G401 (cell line): ENCODE measurements at regions not wholly inside any gene's neighbourhood (a gene's known extent, or its start where the extent isn't known, plus 50 kb on each side); places are given as distances from the start of the nearest gene placed in this dataset.
A peak's percentile ranks its signal among the peaks of the same experiment; 100 is the strongest.
"Not testable (repeated sequence)": the region's sequence is repeated elsewhere in the genome, so short reads cannot be mapped to it uniquely, and the experiment has no call there.

ENCODE experiments used
- DNase-seq: peaks from one replicate; pipeline ENCODE4 v3.0.0-alpha.2; 2015; ENCODE audit warnings: low spot score
- in situ Hi-C: cut with HindIII; loops from 2 replicates; pipeline ENCODE4 v1.10.0; 2016; ENCODE audit warnings: low sequenced_read_pairs, mixed read lengths

DNA sequence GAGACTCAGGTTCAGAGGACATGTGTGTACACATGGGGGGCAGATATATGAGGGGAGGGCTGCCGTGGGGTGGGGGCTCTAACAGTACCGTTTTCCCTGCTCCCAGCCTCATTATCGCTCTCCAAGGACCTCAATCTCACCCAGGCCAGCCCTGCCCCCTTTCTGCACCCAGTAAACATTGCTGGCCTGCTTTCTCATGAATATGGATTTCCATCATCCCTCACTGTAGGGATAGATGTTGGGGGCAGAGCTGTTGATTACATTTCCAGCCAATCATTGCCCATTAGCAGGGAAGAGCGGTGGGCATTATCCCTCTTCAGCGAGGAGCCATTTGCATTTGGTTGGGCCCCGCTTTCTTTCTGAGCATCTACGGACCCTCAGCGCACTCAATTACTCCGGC, 273.8 kb downstream of the RPS6KC1 start:
- no peak for DNase-seq
- in situ Hi-C loops = no loop called here

DNA sequence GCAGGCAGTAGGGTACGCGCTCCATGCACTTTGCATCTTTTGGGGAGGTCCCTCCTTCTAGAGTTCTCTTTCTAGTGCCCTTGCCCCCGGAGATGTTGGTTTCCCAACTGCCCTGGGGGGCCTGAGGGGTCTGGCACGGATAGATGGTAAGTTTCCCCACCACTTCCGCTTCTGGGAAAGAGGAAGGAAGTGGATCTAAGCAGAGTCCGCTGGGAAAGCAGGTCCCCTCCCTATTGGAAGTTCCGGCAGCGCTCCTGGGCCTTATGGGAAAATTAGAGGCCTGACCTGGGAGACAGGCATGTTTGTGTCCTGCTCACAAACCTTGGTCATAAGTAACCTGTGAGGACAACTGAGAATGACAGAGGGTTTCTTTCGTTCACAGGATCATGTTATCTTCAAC, 274.4 kb downstream of the RPS6KC1 start:
- in situ Hi-C loops = no loop called here
- DNase-seq = no peak

DNA sequence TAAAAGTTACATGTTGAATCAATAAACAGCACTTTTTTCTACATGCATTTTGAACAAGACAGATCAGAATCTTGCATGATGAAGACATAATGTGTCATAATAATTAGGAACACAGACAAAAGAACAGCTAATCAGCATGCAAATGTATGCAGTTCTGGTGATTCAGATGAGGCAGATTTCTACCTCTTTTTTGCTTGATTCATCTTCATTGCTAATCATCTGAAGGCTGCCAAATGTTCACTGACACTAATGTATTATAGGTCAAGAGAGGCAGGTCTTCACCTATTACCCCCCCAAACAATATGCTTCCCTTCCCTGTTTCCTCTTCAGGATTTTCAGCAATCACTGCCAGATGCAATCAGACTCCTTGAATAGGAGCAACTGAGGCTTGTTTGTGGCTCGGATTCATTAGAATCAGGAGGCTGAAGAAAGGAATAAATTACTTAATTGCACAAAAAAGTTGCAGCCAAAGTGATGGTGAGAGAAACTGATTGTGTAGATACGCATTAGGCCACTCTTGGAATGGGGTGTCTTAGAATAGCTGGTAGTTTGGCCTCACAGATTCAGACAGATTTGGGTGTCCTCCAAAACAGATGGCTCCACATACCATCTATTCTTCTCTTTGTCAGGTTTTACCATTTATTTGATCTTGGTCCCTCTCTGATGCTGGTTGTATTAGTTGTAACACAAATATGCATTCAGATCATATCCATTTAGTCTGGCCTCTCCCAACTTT, 275.4 kb downstream of the RPS6KC1 start:
- in situ Hi-C loops = no loop called here
- DNase-seq = peak; percentile 53

GRCh38 chr1:213327017-213327667, 276.1 kb downstream of the RPS6KC1 start:
- in situ Hi-C loops = no loop called here
- DNase-seq = no peak

GRCh38 chr1:213329406-213330008, 278.5 kb downstream of the RPS6KC1 start:
- no peak for DNase-seq
- in situ Hi-C loops = no loop called here

DNA sequence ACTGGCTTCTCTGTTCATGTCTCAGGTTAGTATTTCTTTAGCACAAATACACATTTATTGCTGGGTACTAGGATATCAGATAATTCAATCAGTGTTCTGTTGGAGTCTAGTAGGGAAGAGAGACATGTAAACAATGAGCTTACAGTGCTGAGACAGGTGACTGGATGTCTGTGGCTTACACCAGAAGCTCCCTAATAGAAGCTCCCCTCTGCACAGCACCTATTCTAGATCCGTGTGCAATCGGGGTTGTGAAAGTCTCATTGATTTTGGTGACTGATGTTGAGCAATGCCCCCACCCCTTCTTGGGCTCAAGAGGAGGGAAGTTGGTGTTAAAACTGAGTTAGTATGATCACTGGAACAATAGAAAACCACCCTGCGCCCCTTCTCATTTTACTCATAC, 279.2 kb downstream of the RPS6KC1 start:
- in situ Hi-C loops = no loop called here
- no peak for DNase-seq

GRCh38 chr1:213331631-213332175, 280.7 kb downstream of the RPS6KC1 start:
- DNase-seq = no peak
- in situ Hi-C loops = no loop called here

DNA sequence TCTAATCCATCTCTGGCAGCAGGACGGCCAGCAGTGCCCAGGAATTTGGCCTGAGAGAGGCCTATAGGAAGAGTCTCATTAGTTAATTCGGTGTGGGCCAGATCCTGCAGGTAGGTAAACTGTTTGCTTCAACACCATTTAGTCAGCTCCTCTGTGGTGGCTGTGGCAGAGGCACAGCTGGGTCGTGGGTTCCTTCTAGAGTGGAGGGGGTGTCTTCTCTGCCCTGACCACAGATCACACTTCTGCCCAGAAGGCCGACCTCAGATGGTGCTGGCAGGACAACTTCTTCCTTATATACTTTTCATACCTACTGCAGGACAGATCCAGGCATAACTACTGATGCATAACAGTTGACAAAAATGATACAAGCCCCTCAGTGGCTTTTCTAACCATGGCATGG, 281.4 kb downstream of the RPS6KC1 start:
- in situ Hi-C loops = no loop called here

GRCh38 chr1:213333121-213333520, 282.1 kb downstream of the RPS6KC1 start:
- no peak for DNase-seq
- in situ Hi-C loops = no loop called here

More for the DNA sequence above, 281.4 kb downstream of the RPS6KC1 start:
- no peak for DNase-seq

DNA sequence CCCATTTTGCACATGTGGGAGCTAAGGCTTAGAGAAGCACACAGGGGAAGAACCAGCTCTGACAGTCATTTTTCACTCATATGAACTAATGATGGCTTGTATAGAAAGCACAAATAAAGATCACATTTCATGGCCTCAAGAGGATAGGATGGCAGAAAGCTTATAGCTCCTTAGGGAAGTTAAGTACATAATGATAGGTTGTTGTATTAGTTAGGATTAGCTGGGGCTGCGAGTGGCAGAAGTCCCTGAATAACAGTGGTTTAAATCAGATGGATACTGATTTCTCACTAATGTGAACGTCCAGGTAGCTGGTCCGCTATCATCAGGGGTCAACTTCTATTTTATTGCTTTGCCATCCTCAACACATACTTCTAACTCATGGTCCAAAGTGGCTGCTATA, 284.0 kb downstream of the RPS6KC1 start:
- in situ Hi-C loops = no loop called here
- DNase-seq = no peak

DNA sequence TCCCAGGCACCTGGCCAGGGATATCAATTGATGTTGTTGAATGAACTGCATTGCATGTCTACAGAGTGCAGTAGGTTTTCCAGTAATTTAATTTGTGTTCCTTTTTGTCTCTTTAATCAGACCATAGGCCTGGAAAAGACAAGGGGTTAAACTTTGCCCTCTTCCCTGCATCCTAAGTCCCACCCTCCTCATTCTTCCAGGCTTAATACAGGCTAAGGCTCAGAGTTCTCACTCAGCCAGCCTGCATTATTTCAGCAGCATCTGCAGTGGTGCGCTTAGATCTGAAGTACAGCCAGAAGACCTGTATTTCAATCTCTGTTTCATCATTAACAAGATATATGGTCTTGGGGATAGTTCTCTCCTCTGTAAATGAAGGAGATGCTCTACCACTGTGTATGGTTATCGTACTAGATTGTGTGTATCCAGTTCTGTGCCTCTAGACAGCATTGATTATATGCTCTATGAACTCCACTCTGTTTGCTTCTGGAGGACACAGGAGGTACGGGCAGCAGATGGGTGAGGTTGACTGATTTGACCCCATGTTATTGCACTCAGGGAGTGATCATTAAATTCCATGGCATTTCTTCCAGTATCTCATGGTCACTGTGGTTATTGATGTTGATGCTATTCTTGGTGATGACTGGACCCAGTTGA, 286.1 kb downstream of the RPS6KC1 start:
- DNase-seq = no peak
- in situ Hi-C loops = no loop called here

DNA sequence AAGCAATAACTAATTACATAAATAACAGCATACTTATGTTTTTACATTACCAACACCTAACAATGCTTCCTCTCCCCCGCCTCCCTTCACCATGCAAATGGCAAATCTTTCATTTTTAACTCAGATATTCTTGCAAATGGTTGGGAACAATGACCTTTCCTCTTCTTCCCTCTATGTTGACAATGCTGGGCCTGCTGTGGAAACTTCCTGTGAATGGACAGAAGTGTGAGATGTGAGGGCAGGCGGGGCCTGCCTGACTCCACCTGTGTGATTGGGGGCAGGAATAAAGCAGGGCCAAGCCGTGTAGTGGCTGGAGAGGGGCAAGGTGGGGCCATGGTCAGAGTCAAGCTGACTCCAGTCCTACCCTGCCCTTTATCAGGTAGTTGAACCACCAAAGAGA, 289.6 kb downstream of the RPS6KC1 start:
- DNase-seq = no peak
- in situ Hi-C loops = no loop called here

DNA sequence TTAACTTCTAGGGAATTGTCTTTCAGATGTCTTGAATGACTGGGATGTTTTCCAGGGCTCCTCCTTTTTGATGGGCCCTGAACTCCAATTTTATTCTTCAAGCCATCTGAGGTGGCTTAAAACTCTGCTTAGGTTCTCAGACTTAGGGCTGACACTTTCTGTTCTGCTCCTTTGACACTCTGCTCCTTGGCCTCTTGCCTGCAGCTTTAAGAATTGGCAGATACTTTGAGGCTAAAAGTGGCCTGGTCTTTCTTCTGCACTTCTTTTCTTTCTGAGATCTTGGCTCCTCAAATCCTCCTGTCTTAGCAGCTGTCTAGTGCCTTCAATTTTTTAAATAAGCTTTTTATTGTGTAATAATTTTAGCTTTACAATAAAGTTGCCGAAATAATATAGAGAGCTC, 294.6 kb downstream of the RPS6KC1 start:
- no peak for DNase-seq
- in situ Hi-C loops = no loop called here

DNA sequence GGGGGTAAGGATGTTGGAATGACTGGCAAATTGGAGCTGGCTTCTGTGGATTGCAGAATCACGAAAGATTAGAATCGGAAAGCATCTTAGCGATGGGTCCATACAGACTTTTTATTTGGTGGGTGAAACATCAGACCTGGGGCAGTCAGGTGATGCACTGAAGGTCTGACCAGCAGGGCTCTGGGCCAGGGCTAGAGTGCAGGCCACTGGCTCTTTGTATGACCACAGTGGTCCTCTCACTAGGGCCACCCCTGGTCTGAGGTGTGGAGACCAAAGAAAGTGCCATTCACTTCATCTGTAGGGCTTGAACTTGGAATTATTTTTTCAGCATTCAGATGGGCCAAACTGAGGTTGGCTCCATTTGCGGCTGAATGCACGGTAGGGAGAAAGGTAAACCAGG, 306.4 kb downstream of the RPS6KC1 start:
- in situ Hi-C loops = no loop called here
- no peak for DNase-seq

- in situ Hi-C loops, DNase-seq: not testable (repeated sequence)
These were observed 307.3 kb downstream of the RPS6KC1 start for GRCh38 chr1:213358368-213358767.

DNA sequence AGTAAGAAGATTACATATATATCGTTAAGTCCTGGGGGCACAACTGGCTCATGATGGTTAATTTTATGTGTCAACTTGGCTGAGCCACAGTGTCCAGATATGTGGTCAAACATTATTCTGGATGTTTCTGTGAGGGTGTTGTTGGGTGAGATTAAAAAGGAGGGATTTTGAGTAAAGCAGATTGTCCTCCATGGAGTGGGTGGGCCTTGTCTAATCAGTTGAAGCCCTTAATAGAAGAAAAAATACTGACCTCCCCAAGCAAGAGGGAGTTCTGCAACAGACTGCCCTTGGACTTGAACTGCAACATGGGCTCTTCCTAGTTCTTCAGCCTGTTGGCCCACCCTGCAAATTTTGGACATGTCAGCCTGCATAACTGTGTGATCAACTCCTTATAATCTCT, 311.6 kb downstream of the RPS6KC1 start:
- no peak for DNase-seq
- in situ Hi-C loops = no loop called here

DNA sequence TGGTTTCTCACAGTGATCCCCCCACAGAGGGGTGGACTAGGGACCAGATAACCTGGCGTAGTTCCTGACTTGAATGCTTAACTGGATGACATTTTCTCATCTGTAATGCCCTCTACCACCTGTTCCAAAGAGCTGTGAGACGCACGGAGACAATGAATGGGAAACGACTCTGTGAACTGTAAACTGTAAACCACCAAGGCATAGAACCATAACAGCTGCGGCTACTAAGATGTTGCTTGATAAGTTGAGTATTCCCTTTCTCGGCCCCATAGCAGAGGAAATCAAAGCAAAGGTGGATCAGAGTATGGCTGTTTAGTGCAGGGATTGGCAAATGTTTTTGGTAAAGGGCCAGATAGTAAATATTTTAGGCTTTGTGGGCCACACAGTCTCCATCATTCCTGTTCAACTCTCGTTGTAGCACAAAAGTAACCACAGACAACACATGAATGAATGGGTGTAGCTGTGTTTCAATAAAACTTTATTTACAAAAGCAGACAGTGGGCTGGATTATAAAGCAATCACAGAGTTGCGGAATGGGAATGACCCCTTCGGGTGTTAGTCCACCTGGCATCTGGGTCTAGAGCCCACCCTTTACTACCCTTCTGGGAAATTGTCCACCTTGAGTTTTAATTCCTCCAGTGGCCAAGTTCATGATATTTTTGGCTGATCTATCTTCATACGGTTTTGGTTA, 315.2 kb downstream of the RPS6KC1 start:
- DNase-seq = no peak
- in situ Hi-C loops = no loop called here

GRCh38 chr1:213369465-213369864, 318.4 kb downstream of the RPS6KC1 start:
- in situ Hi-C loops = no loop called here
- DNase-seq = peak; percentile 92

DNA sequence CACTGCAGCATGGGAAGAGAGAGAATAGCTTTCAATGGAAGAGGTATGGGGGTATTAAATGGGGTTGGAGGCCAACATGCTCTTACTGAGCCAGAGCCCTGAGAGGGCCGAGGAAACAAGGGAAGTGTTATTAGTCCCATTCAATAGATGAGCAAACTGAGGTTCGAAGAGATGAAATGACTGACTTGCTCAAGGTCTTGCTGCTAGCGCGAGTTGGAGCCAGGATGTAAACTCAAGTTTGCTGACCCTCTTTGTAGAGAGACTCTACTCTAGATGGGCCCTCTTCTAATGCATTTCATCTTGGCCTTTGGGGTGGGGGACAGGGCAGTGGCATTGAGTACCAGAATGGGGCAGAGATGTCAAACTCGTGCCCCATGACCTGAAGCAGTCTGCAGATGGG, 319.5 kb downstream of the RPS6KC1 start:
- in situ Hi-C loops = no loop called here
- no peak for DNase-seq

GRCh38 chr1:213371525-213371846, 320.4 kb downstream of the RPS6KC1 start:
- in situ Hi-C loops = no loop called here
- no peak for DNase-seq
